Smooth muscle cell (in vitro differentiated cells): ENCODE measurements at regions not wholly inside any gene's neighbourhood (a gene's known extent, or its start where the extent isn't known, plus 50 kb on each side); places are given as distances from the start of the nearest gene placed in this dataset.

Experiments
- DNase-seq: peaks from one replicate; lab custom pipeline; 2025; ENCODE audit not compliant: unreplicated experiment; lab: John Stamatoyannopoulos, UW
- H2AFZ ChIP-seq: fragments of 200-600 bp; sonication (generic); 2 replicates; pipeline ENCODE4 v1.6.0; 2016; ENCODE audit warnings: antibody characterized with exemption, low read depth, mild to moderate bottlenecking
- H3F3A ChIP-seq: fragments of 200-600 bp; sonication (generic); 2 replicates; pipeline ENCODE4 v1.6.0; 2017; ENCODE audit warnings: antibody characterized with exemption, low read depth
- H3K27ac ChIP-seq: fragments of 200-600 bp; sonication (generic); 2 replicates; pipeline ENCODE4 v1.5.1; 2016; ENCODE audit warnings: low read depth, mild to moderate bottlenecking
- H3K27me3 ChIP-seq: fragments of 200-600 bp; sonication (generic); 2 replicates; pipeline ENCODE4 v1.6.1; 2016; ENCODE audit warnings: low read depth, mild to moderate bottlenecking
- H3K36me3 ChIP-seq: fragments of 200-600 bp; sonication (generic); 2 replicates; pipeline ENCODE4 v1.5.1; 2016; ENCODE audit warnings: low read depth
- H3K4me1 ChIP-seq: fragments of 200-600 bp; sonication (generic); 2 replicates; pipeline ENCODE4 v1.5.1; 2016; ENCODE audit warnings: low read depth
- H3K4me2 ChIP-seq: fragments of 200-600 bp; sonication (generic); 2 replicates; pipeline ENCODE4 v1.6.0; 2016; ENCODE audit warnings: mild to moderate bottlenecking
- H3K4me3 ChIP-seq: fragments of 200-600 bp; sonication (generic); 2 replicates; pipeline ENCODE4 v1.5.1; 2016; ENCODE audit warnings: mild to moderate bottlenecking
- H3K79me2 ChIP-seq: fragments of 200-600 bp; sonication (generic); 2 replicates; pipeline ENCODE4 v1.6.0; 2016; ENCODE audit warnings: low read depth, mild to moderate bottlenecking
- H3K9ac ChIP-seq: fragments of 200-600 bp; sonication (generic); 2 replicates; pipeline ENCODE4 v1.6.0; 2016; ENCODE audit warnings: low read depth
- H3K9me3 ChIP-seq: fragments of 200-600 bp; sonication (generic); replicated peaks from 2 replicates; pipeline ENCODE4 v1.5.1; 2016; ENCODE audit warnings: low read depth
- H4K20me1 ChIP-seq: fragments of 200-600 bp; sonication (generic); 2 replicates; pipeline ENCODE4 v1.6.0; 2016; ENCODE audit warnings: low read depth
- CTCF ChIP-seq: fragments of 200-600 bp; sonication (generic); IDR thresholded peaks from 2 replicates; pipeline ENCODE4 v1.5.1; 2017; ENCODE audit warnings: borderline replicate concordance, mild to moderate bottlenecking, antibody characterized with exemption; ENCODE audit not compliant: insufficient read depth, poor library complexity, severe bottlenecking
- WGBS: methylation state at CpG from one replicate; pipeline ENCODE4 v1.1.7; 2016; ENCODE audit warnings: low lambda C conversion rate; 5-methylcytosine and 5-hydroxymethylcytosine counted together

- no peak for TF ChIP-seq CTCF
- no peak for DNase-seq
- WGBS, result 81% methylated on average over 2 of the region's 2 CpGs
These were observed 128.2 kb upstream of the RIPOR2 start for GRCh38 chr6:25064006-25064405.

GRCh38 chr6:25065666-25066065 lies 129.9 kb upstream of the RIPOR2 start:
- H3K36me3 ChIP-seq, result no peaks in the 10 kb centered on the region
- no peaks in the 10 kb centered on the region for H3K79me2 ChIP-seq
- H3K4me3 ChIP-seq, result no peak overlapping the region
- WGBS, result 66% methylated on average over 3 of the region's 3 CpGs
- no peaks in the 10 kb centered on the region for H3F3A ChIP-seq
- H2AFZ ChIP-seq, result no peak overlapping the region
- no peak overlapping the region for H3K27ac ChIP-seq
- no peak overlapping the region for H3K4me2 ChIP-seq
- no peaks in the 10 kb centered on the region for H3K9me3 ChIP-seq
- H3K9ac ChIP-seq, result no peak overlapping the region
- H3K4me1 ChIP-seq, result peaks cover 11% of the 10 kb centered on the region
- no peak for TF ChIP-seq CTCF
- no peak for DNase-seq
- H3K27me3 ChIP-seq, result no peaks in the 10 kb centered on the region
- H4K20me1 ChIP-seq, result no peaks in the 10 kb centered on the region

More at GRCh38 chr6:25064006-25064405, 128.2 kb upstream of the RIPOR2 start:
- Histone ChIP-seq H3K36me3 (no peaks in the 10 kb centered on the region), H3K4me1 (peaks cover 11% of the 10 kb centered on the region), H2AFZ (no peak overlapping the region), H3K4me2 (no peak overlapping the region), H3K9me3 (no peaks in the 10 kb centered on the region), H3K4me3 (no peak overlapping the region), H3K27ac (no peak overlapping the region), H3K79me2 (no peaks in the 10 kb centered on the region), H3F3A (no peaks in the 10 kb centered on the region), H4K20me1 (no peaks in the 10 kb centered on the region), H3K9ac (no peak overlapping the region), H3K27me3 (no peaks in the 10 kb centered on the region)

GRCh38 chr6:25066593-25066992 lies 130.8 kb upstream of the RIPOR2 start:
- H3K27me3 ChIP-seq, result no peaks in the 10 kb centered on the region
- no peak for TF ChIP-seq CTCF
- H3K4me2 ChIP-seq, result peak overlapping the region; percentile 24
- H4K20me1 ChIP-seq, result no peaks in the 10 kb centered on the region
- H3K4me1 ChIP-seq, result peaks cover 4% of the 10 kb centered on the region
- H3K27ac ChIP-seq, result no peak overlapping the region
- no peak overlapping the region for H3K4me3 ChIP-seq
- no peak overlapping the region for H3K9ac ChIP-seq
- no peaks in the 10 kb centered on the region for H3K36me3 ChIP-seq
- H2AFZ ChIP-seq, result no peak overlapping the region
- no peaks in the 10 kb centered on the region for H3K79me2 ChIP-seq
- WGBS, result 83% methylated on average over 1 of the region's 1 CpG
- DNase-seq, result no peak
- no peaks in the 10 kb centered on the region for H3K9me3 ChIP-seq
- no peaks in the 10 kb centered on the region for H3F3A ChIP-seq

- no peak overlapping the region for H2AFZ ChIP-seq
- no peak for DNase-seq
- H3K36me3 ChIP-seq, result no peaks in the 10 kb centered on the region
- TF ChIP-seq CTCF, result no peak
- 93% methylated on average over 2 of the region's 2 CpGs for WGBS
- H3K9ac ChIP-seq, result no peak overlapping the region
- H3K27ac ChIP-seq, result no peak overlapping the region
- H3K9me3 ChIP-seq, result no peaks in the 10 kb centered on the region
- H3K79me2 ChIP-seq, result no peaks in the 10 kb centered on the region
- H4K20me1 ChIP-seq, result no peaks in the 10 kb centered on the region
- no peak overlapping the region for H3K4me3 ChIP-seq
- no peaks in the 10 kb centered on the region for H3K27me3 ChIP-seq
- no peaks in the 10 kb centered on the region for H3K4me1 ChIP-seq
- no peak overlapping the region for H3K4me2 ChIP-seq
- no peaks in the 10 kb centered on the region for H3F3A ChIP-seq
These were observed 133.1 kb upstream of the RIPOR2 start for GRCh38 chr6:25068866-25069265.
